Left ventricle myocardium inferior (tissue), 1 donor: ENCODE measurements at regions not wholly inside any gene's neighbourhood (a gene's known extent, or its start where the extent isn't known, plus 50 kb on each side); places are given as distances from the start of the nearest gene placed in this dataset.

Experiments used
- DNase-seq: peaks from one replicate; pipeline ENCODE4 v3.0.0-alpha.2; 2020
- H3K27ac ChIP-seq: fragments of 200-600 bp; replicated peaks from 2 replicates; pipeline ENCODE4 v1.8.0; 2021
- H3K27me3 ChIP-seq: fragments of 200-600 bp; 2 replicates; pipeline ENCODE4 v1.8.0; 2021; ENCODE audit warnings: low read depth
- H3K36me3 ChIP-seq: fragments of 200-600 bp; 2 replicates; pipeline ENCODE4 v1.8.0; 2021
- H3K4me1 ChIP-seq: fragments of 200-600 bp; 2 replicates; pipeline ENCODE4 v1.8.0; 2021
- H3K4me3 ChIP-seq: fragments of 200-600 bp; 2 replicates; pipeline ENCODE4 v1.8.0; 2021; ENCODE audit warnings: mild to moderate bottlenecking, moderate library complexity
- H3K9me3 ChIP-seq: fragments of 200-600 bp; replicated peaks from 2 replicates; pipeline ENCODE4 v1.8.0; 2021
- CTCF ChIP-seq: fragments of 200-600 bp; IDR thresholded peaks from 2 replicates; pipeline ENCODE4 v1.8.0; 2021; ENCODE audit warnings: antibody characterized with exemption, mild to moderate bottlenecking, borderline replicate concordance
- intact Hi-C: fragments of 100-400 bp; cut with micrococcal nuclease; formaldehyde crosslinking; loops from one replicate; pipeline ENCODE4 v1.11.0; 2022
- donor health status: DM: no; HTN: yes; CAD: no; lungs with severe emphysema.

DNA sequence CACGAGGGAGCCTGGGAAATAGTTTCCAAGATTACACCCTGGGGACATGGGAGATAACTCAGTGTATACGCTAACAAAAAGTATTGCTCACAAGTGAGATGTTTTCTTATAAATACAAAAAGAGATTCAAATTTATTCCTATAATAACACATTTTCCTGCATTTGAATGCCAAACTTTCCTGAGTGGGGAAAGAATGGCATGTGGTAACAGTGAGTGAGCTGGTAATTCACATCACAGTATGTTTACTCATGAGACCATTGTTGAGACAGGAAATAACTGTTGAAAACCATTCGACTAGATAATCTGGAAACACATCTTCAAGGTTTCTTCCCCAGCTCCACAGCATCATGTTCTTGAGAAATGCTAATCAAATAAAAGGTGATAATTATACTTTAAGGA, 109.1 kb downstream of the TASL start:
- intact Hi-C loops: no loop called here
- Histone ChIP-seq H3K36me3 (no peaks in the 10 kb centered on the region), H3K4me3 (no peak overlapping the region), H3K27ac (no peak overlapping the region), H3K9me3 (no peaks in the 10 kb centered on the region), H3K27me3 (no peaks in the 10 kb centered on the region), H3K4me1 (no peaks in the 10 kb centered on the region)
- no peak for TF ChIP-seq CTCF
- no peak for DNase-seq
